ENCODE measurements at regions not wholly inside any gene's neighbourhood (a gene's known extent, or its start where the extent isn't known, plus 50 kb on each side); places are given as distances from the start of the nearest gene placed in this dataset.

DNA sequence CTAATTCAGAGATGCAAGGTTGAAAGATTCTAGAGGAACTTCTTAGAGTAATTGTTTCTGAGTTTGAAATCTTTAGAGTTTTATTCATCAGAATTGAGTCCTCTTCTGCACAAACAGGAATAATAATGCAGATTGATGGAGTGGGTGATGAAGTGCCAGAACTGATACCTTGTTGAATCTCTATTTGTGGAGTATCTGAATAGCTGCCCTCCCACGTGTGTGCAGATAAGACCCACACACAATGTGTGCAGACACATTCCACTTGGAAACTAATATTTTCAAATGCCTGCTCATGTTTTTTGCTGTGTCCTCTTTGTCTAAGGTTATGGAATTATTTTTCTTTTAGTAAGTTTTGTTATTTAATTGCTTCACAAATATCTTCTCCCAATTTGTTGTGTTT is 1167.8 kb upstream of the MAP3K7 start:
- no peak for ATAC-seq

DNA sequence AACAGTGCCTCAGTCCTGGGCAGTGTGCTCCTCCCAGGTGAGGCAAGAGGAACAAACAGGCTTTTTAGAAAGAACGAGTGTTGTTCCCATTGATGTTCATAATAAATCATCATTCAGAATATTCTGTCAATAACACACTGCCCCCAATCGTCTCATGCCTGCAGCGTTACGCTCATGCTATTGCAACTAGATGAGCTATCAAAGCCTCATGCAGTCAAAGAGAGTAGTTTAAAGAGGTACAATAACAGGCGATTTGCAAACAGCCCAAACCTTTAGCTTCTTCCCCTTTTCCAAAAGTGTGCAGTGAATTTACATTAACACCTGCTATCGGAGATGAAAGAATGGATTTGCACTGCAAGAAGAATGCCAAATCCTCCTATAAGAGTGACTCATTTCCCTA is 1164.7 kb upstream of the MAP3K7 start:
- ATAC-seq = no peak

DNA sequence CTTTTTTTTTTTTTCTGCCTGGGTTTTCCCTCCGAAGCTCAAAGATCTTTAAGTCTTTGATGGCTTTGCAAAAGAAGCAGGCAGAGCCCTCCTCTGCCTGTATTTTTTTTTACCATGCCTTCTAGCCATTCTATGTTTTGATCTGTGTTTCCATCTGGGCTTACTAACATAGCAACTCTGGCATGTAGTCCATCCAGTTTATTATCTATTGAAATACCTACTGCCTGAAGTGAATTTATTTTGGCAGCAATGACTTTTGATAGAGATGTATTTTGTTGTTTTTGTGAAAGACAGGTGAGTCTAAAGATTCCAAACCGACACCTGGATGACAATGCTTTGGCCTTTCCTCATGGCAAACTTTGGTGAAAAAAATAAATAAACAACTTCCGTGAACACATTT is 1157.7 kb upstream of the MAP3K7 start:
- no peak for ATAC-seq

DNA sequence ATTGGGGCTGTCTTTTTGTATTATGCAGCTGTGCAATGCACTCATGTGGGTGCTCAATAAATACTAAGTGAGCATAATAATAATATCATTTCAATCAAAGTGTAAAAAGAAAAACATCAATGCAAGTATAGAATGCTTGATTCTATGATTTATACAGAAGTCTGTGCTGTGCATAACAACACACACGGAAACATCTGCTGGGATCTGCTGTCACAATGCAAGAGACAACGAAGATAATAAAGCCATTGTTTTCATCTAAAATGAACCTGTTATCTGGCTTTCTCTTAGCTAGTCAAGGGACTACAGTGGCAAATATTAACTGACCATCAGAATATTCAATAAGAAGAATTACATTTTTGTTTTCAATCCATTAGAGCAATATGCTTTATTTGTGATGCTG is 1156.9 kb upstream of the MAP3K7 start:
- no peak for ATAC-seq

DNA sequence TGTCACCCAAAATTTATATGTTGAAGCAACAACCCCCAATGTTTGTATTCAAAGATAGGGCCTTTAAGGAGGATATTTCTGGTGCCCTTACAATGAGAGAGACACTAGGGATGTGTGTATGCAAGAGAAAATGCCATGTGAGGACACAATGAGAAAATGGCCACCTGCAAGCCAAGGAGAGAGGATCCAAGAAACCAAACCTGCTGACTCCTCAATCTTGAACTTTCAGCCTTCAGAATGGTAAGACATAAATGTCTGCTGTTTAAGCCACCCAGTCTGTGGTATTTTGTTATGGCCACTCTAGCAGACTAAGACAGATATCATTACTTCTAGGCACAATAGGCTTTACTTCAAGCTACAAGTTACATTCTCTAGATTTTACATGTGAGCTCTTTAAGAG is 1145.1 kb upstream of the MAP3K7 start:
- ATAC-seq = no peak

DNA sequence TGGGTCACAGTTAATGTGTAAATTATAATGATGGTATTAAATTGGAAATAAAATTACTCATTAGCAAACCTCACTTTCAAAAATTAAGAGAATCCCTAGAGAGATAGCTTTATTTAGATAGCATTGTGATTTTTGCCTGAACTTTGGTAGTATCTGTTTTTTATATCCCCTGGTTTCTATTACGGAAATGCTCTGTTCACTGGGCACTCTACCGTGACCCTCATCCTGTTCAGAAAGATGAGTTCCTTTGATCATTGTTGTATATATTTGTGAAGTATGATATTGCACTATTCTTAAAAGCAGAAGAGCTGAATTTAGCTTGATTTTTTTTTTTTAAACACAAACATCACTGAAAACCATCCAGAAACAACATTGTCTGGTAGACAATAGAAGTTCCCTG is 1143.8 kb upstream of the MAP3K7 start:
- no peak for ATAC-seq

DNA sequence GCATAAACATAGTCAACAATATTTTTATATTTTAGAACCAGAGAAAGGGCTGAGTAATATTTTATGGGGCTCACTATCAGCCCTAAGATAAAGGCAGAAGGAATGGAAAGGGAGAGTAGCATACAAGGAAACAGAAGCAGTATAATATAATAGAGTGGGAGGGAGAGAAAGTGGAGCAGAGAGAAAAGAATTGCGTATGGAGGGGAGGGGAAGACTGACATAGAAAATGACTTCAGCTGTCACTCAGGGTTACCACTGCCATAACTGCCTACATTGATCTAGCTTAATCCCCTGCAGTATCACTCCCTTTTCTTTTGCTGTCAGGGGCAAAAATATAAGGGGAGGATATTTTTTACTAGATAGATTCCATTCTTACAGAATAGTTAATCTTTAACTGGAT is 1133.5 kb upstream of the MAP3K7 start:
- no peak for ATAC-seq

DNA sequence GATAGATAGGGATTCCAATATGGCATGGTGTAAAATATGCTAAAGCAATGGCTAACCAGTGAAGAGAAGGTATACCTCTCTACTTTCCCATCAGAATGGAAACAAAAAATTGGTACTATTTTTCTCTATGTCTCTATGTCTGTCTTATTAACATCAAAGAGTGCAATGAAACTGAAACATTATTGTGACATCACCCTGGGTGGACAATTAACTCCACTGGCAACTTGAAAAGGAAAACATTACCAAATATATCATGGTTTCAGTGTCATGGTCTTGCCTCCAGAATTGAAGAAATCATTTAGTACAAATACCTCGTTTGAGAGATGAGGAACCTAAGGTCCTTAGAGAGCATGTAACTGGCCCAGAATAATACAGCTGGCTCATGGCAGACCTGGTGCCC is 1132.5 kb upstream of the MAP3K7 start:
- ATAC-seq = no peak

DNA sequence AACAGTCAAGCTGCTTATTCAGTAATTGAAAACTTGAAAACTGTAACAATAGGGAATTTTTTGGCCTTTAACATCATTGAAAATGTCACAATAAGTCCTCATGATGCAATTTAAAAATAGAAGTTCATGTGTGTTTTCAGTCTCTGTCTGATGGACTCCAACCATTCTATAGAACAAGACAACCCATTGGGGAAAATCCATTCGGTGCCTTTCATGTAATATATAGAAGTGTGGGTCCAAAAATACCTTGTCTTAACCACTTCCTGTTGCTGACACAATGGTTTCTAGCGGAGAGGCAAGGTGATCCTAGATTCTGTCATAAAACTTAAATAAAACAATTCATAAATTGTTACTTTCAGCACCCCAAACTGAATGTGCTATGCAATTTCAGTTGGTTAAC is 1131.3 kb upstream of the MAP3K7 start:
- ATAC-seq = no peak

DNA sequence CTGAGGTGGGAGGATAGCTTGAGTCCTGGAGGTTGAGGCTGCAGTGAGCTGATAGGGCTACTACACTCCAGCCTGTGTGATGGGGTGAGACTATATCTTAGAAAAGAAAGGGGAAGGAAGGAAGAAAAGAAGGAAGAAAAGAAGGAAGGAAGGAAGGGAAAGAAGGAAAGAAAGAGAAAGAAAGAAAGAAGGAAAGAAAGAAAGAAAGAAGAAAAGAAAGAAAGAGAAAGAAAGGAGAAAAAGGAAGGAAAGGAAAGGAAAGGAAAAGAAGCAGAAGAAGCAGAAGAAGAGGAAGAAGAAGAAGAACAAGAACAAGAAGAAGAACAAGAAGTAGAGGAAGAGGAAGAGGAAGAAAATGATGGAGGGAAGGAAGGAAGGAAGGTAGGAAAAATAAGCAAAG is 1130.2 kb upstream of the MAP3K7 start:
- no peak for ATAC-seq

DNA sequence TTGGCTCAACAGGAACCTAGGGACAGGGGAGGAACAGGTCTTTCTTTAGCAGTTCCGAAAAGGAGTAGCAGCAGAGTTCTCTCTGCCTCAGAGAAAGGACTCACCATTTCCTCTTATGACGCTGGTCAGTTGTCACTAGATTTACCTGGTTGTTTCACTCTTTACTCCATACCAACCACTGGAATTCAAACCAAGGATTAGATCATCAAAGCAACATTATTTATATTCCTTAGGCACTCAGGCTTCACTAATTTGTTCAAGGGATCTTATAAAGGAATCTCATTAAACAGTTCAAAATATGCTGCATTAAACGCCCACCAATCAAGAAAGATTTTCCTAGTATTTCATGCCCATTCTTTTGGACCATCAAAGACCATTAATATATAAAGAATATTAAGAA is 1129.5 kb upstream of the MAP3K7 start:
- ATAC-seq = no peak

DNA sequence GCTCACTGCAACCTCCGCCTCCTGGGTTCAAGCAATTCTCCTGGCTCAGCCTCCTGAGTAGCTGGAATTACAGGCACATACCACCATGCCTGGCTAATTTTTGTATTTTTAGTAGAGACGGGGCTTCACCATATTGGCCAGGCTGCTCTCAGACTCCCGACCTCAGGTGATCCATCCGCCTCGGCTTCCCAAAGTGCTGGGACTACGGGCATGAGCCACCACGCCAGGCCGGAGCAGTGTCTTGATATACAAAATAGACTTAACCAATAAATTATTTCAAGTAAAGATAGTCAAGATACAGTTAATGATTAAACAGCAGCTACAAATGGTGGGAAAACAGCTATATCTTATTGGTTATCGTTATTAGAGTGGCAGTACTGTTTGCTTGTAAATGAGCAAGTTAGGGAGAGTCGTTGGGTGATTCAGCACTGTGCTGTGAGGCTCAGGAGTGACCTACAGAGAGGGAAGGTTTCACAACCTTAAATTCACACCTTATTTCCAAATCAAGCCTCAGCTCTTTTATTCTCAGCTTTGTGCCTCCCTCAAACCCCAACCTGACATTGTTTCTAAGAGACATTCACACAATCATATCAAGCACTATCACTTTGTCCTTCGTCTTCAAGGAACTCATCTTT is 1128.4 kb upstream of the MAP3K7 start:
- ATAC-seq = no peak

DNA sequence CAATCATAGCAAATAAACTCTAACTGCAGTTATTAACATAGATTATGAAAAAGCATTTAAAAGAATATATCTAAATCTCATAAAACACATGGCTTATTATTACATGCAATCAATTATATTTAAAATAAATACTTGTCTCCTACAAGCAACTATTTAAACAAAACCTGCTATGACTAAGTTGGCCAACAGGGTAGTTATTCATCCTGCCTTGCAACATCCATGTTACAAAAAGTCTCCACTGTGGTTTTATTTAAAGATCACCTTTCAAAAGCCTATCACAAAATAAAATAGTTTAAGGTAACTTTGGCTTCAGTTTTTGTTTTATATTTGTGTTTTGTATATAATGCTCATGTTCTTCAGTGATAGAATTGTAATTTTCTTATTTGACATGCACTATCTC is 1127.0 kb upstream of the MAP3K7 start:
- ATAC-seq = no peak

DNA sequence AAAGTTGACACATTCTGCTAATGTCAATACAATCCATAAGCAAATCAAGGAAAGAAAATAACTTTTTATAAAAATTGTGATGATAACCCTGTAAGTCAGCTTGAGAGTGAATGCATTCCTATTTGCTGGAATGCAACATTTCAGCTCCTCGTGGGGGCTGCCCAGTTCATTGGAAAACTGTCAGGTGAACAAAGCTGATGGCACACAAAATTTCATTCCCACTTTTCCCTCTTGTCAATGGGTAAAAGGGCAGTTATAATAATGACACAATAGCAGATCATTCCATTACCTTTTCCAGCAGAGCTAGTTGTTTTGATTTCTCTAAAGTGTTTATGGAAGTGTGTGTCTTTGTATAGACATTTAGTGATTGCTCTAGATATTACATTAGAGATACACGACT is 1124.6 kb upstream of the MAP3K7 start:
- no peak for ATAC-seq

DNA sequence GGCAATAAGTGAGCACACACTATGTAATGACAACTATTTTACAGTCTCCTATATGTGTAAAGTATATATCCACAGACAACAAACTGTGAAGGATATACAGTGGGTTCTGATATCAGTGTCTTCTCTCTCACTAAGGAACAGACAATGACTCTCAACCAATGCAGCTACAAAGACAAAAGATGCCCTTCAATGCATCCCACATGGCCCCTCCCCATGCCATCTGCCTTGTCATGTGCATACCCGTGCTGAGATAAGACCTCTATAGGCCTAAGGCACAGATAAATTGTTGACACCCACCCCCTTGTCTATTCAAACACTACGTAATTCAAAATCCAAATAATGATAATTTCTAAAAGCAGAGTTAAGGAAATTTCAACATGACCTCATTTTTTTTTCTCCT is 1123.5 kb upstream of the MAP3K7 start:
- no peak for ATAC-seq

DNA sequence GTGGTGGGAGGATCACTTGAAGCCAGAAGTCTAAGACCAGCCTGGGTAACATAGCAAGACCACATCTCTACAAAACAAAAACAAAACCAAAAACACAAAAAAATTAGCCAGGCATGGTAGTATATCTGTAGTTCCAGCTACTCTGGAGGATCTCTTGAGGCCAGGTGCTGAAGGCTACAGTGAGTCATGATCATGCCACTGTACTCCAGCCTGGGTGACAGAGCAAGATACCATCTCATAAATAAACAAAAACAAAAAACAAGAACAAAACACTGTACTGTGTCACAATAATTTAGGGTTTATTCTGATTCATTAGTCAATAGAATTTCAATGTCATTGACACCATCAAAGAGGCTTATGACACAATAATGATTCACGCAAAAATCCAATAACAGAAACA is 1121.7 kb upstream of the MAP3K7 start:
- no peak for ATAC-seq

DNA sequence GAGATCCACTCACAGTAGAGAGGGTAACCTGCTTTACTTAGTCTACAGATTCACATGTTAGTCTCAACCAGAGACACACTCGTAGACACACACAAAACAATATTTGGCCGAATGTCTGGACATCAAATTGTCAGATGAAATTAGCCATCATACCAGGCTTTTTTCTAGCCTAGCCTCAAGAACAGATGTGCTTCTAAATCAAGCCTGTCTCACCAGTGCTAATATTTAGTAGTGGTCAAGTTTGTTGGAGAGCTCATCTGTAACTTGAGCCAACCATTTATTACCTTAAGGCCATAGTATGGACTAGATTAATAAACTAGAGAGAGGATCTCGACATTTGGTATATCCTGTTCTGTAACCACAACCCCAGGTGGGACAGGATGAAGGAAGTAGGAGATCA is 1118.8 kb upstream of the MAP3K7 start:
- ATAC-seq = no peak

DNA sequence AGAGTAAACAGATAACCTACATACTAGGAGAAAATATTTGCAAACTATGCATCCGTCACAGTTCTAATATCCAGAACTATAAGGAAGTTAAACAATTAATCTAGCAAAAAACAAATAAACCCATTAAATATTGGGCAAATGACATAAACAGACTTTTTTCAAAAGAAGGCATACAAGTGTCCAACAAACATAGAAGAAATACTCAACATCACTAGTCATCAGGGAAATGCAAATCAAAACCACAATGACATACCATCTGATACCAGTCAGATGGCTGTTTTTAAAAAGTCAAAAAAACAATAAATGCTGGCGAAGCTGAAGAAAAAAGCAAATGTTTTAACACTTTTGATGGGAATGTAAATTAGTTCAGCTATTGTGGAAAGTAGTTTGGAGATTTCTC is 1117.7 kb upstream of the MAP3K7 start:
- ATAC-seq = no peak

DNA sequence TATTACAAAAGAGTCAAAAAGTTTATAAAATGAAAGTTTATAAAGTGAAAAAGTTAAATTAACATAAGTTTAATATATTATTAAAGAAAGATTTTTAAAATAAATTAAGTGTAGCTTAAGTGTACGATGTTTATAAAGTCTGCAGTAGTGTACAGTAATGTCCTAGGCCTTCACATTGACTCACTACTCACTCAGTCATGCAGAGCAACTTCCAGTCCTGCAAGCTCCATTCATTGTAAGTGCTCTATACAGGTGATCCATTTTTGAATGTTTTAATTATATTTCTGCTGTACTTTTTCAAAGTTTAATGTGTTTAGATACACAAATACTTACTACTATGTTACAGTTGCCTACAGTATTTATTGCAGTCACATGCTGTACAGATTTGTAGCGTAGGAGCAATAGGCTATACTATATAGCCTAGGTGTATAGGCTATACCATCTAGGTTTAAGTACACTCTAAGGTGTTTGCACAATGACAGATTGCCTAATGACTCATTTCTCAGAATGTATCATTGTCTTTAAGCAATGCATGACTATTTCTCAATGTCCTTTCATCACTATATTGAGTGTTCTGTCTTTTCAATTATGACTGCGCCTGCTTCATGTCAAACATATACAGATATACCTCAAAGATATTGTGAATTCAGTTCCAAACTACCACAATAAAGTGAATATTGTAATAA is 1110.3 kb upstream of the MAP3K7 start:
- ATAC-seq = peak; percentile 93

DNA sequence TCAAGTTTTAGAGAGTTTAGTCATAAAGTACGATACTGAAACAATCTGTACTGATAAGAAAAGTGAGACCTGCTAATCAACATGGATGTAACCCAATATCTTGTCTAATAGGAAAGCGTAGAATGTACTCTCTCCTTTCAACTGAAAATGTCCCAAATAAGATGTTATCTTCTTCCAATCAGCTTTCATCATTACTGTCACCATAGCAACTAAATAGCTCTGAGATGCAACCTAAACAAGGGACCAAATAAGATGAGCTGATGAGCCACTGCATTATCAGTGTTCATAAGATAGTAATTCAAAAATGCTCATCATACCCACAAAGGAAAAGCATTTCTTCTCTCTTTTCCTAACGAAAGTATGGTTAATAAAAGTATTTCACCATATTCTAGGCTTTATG is 1108.3 kb upstream of the MAP3K7 start:
- no peak for ATAC-seq

DNA sequence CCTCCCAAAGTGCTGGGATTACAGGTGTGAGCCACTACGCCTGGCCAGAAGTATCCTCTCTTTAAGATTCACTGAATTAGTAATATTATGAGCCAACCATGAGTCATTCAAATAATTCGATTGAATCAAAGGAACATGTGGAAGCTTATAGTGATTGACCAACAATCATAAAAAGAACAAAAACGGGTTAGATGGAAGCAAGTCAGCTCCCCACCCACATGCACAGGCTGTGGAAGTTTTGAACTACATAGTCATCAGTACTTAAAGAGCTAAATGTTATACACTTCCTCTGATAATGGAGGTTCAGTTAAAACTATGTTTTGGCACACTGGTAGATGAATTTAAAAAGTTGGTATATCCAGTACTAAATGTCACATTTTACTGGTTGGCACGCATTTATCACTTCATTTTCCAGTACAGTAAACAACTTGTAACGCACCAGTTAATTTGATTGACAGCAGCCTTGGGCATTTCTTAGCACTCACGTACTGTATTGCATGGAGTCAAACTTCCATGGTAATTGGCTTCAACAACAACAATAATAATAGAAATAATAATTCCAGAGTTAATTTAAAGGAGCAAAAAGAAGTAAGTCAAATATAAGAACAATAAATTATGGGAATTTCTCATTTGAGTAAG is 1107.3 kb upstream of the MAP3K7 start:
- ATAC-seq = peak; percentile 89

DNA sequence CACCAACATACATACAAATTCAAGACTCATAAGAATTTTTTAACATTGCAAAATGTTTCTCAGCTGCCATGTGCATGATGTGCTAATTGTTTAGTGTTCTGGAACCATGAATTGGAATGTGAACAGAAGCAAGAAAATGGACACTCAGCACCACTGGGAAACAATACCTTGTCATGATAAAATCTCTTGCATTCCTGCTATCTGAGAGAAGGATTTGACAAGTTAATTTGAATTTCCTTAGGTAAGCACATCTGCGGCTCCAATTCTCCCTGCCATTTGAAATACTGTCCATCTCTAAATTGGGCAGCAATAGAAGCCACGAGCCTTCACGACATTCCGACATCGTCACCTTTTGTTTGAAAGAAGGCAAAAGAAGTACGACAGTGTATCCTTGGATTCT is 1104.6 kb upstream of the MAP3K7 start:
- no peak for ATAC-seq

DNA sequence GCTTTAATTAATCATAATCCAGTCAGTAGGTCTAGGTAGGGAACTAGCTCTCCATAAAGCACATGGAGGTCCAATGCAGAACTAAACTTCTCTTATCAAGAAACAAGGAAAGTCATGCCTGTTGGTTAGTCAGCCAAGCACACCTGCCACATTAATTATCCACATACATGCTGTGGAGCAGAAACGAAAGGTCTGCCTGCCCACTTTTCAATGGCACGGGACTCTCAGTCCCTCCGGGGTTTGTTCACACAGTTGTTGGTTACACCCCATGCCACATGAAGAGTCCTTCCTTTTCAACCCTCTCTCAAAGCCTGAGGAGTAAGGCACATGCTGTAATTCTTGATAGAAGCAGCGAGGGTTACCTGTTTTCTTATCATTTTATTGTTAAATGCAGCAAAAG is 1096.4 kb upstream of the MAP3K7 start:
- ATAC-seq = no peak

DNA sequence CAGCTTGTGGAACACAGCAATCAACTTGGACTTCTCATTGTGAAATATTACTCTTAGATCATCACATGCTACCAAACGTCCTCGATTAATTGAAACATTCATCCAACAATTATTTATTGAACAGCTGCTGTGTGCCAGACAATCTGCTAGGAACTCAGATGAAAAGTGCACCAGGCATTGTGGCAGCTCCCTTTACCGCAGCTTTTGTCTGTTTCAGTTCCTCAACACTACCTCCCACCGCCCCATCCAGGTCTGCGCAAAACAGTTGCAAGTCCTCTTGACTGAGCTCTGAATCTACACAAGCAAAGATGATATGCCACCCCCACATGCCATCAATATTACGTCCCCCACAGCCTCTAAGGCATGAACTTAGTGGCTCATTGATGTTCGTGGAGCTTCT is 1094.4 kb upstream of the MAP3K7 start:
- no peak for ATAC-seq
